GM12891 (cell line): ENCODE measurements at regions not wholly inside any gene's neighbourhood (a gene's known extent, or its start where the extent isn't known, plus 50 kb on each side); places are given as distances from the start of the nearest gene placed in this dataset.

ENCODE experiments used
- PAX5 ChIP-seq: IDR thresholded peaks from 2 replicates; pipeline ENCODE4 v1.6.1; 2011; ENCODE audit warnings: low read length, moderate library complexity, mild to moderate bottlenecking; ENCODE audit not compliant: insufficient read depth, severe bottlenecking
- POLR2A ChIP-seq: IDR thresholded peaks from 2 replicates; pipeline ENCODE4 v1.6.1; 2011; ENCODE audit warnings: low read depth, low read length, control low read depth
- POLR2AphosphoS5 ChIP-seq: IDR thresholded peaks from 2 replicates; pipeline ENCODE4 v1.6.1; 2011; ENCODE audit warnings: low read depth, low read length, control low read depth
- POU2F2 ChIP-seq: IDR thresholded peaks from 2 replicates; pipeline ENCODE4 v1.6.1; 2011; ENCODE audit warnings: low read depth, mild to moderate bottlenecking, control low read depth, low read length, moderate library complexity
- TAF1 ChIP-seq: IDR thresholded peaks from 2 replicates; pipeline ENCODE4 v1.6.1; 2011; ENCODE audit warnings: low read depth, low read length, control low read depth

DNA sequence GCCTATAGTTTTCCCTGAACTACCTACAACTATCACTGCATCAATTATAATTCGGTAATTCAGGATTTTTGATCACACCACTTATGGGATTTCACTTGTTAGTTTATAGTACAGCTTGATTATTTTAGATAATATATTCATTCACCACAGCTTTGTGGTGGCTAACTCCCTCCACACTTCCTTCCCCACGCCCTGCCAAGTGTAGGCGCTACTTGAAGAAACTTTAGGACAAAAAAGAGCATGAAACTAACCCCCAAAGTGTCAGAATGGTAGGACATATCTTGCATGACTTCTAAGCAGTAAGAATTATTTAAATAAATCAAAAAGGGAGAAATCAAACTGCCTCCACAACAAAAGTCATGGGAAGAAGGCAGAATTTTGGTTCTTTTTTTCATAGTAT is 70.1 kb downstream of the LHX9 start:
- TF ChIP-seq POLR2A = no peak
- no peak for TF ChIP-seq POLR2AphosphoS5
- TF ChIP-seq PAX5 = no peak
- TF ChIP-seq TAF1 = no peak
- TF ChIP-seq POU2F2 = no peak
